ENCODE measurements at regions not wholly inside any gene's neighbourhood (a gene's known extent, or its start where the extent isn't known, plus 50 kb on each side); places are given as distances from the start of the nearest gene placed in this dataset.

GRCh38 chr1:81437649-81438048 lies 363.1 kb upstream of the ADGRL2 start:
- Histone ChIP-seq H3K79me2 (replicated peaks; ENCODE audit: insufficient read depth, low read length) (no peaks in the 10 kb centered on the region), H2AFZ (ENCODE audit: low read depth, low read length) (no peak overlapping the region), H3K9ac (ENCODE audit: low read length) (no peak overlapping the region), H3K27me3 (ENCODE audit: insufficient read depth, low read depth, low read length) (no peaks in the 10 kb centered on the region), H3K27ac (ENCODE audit: low read length) (no peak overlapping the region), H3K4me2 (ENCODE audit: low read length) (no peak overlapping the region), H3K4me3 (ENCODE audit: low read length) (no peak overlapping the region), H4K20me1 (ENCODE audit: insufficient read depth) (no peaks in the 10 kb centered on the region), H3K9me2 (ENCODE audit: insufficient read depth, low read length) (no peaks in the 10 kb centered on the region), H3K36me3 (ENCODE audit: insufficient read depth, low read length) (no peaks in the 10 kb centered on the region), H3K9me3 (ENCODE audit: low read length) (no peaks in the 10 kb centered on the region), H3F3A (ENCODE audit: insufficient read depth, low read length, poor library complexity, severe bottlenecking) (no peaks in the 10 kb centered on the region)
- TF ChIP-seq POLR2AphosphoS5 (IDR thresholded peaks at IDR 0.05): no peak
- no peak for TF ChIP-seq RAD21 (conservative IDR thresholded peaks at IDR 0.05)
- no peak for TF ChIP-seq EP300 (conservative IDR thresholded peaks at IDR 0.05; ENCODE audit: poor library complexity, severe bottlenecking)
- TF ChIP-seq, protein P1, sequence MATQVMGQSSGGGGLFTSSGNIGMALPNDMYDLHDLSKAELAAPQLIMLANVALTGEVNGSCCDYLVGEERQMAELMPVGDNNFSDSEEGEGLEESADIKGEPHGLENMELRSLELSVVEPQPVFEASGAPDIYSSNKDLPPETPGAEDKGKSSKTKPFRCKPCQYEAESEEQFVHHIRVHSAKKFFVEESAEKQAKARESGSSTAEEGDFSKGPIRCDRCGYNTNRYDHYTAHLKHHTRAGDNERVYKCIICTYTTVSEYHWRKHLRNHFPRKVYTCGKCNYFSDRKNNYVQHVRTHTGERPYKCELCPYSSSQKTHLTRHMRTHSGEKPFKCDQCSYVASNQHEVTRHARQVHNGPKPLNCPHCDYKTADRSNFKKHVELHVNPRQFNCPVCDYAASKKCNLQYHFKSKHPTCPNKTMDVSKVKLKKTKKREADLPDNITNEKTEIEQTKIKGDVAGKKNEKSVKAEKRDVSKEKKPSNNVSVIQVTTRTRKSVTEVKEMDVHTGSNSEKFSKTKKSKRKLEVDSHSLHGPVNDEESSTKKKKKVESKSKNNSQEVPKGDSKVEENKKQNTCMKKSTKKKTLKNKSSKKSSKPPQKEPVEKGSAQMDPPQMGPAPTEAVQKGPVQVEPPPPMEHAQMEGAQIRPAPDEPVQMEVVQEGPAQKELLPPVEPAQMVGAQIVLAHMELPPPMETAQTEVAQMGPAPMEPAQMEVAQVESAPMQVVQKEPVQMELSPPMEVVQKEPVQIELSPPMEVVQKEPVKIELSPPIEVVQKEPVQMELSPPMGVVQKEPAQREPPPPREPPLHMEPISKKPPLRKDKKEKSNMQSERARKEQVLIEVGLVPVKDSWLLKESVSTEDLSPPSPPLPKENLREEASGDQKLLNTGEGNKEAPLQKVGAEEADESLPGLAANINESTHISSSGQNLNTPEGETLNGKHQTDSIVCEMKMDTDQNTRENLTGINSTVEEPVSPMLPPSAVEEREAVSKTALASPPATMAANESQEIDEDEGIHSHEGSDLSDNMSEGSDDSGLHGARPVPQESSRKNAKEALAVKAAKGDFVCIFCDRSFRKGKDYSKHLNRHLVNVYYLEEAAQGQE (IDR thresholded peaks at IDR 0.05; ENCODE audit: borderline replicate concordance): no peak
- no peak for TF ChIP-seq TAF1 (IDR thresholded peaks at IDR 0.05; ENCODE audit: low read depth)
- TF ChIP-seq, protein P2, sequence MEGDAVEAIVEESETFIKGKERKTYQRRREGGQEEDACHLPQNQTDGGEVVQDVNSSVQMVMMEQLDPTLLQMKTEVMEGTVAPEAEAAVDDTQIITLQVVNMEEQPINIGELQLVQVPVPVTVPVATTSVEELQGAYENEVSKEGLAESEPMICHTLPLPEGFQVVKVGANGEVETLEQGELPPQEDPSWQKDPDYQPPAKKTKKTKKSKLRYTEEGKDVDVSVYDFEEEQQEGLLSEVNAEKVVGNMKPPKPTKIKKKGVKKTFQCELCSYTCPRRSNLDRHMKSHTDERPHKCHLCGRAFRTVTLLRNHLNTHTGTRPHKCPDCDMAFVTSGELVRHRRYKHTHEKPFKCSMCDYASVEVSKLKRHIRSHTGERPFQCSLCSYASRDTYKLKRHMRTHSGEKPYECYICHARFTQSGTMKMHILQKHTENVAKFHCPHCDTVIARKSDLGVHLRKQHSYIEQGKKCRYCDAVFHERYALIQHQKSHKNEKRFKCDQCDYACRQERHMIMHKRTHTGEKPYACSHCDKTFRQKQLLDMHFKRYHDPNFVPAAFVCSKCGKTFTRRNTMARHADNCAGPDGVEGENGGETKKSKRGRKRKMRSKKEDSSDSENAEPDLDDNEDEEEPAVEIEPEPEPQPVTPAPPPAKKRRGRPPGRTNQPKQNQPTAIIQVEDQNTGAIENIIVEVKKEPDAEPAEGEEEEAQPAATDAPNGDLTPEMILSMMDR (IDR thresholded peaks at IDR 0.05; ENCODE audit: poor library complexity, severe bottlenecking): no peak
- no peak for TF ChIP-seq MXI1 (conservative IDR thresholded peaks at IDR 0.05; ENCODE audit: poor library complexity, severe bottlenecking)
- TF ChIP-seq EZH2 (IDR thresholded peaks at IDR 0.05; ENCODE audit: borderline replicate concordance, insufficient read depth, low read length, poor library complexity, severe bottlenecking): no peak
- TF ChIP-seq SMC3 (conservative IDR thresholded peaks at IDR 0.05; ENCODE audit: poor library complexity): no peak

- Histone ChIP-seq H4K20me1 (ENCODE audit: insufficient read depth) (no peaks in the 10 kb centered on the region), H3K79me2 (replicated peaks; ENCODE audit: insufficient read depth, low read length) (no peaks in the 10 kb centered on the region), H3K9me3 (ENCODE audit: low read length) (no peaks in the 10 kb centered on the region), H2AFZ (ENCODE audit: low read depth, low read length) (no peak overlapping the region), H3K27ac (ENCODE audit: low read length) (no peak overlapping the region), H3K9ac (ENCODE audit: low read length) (no peak overlapping the region), H3F3A (ENCODE audit: insufficient read depth, low read length, poor library complexity, severe bottlenecking) (no peaks in the 10 kb centered on the region), H3K27me3 (ENCODE audit: insufficient read depth, low read depth, low read length) (no peaks in the 10 kb centered on the region), H3K9me2 (ENCODE audit: insufficient read depth, low read length) (no peaks in the 10 kb centered on the region), H3K4me2 (ENCODE audit: low read length) (no peak overlapping the region), H3K36me3 (ENCODE audit: insufficient read depth, low read length) (no peaks in the 10 kb centered on the region), H3K4me3 (ENCODE audit: low read length) (no peak overlapping the region)
- TF ChIP-seq EP300 (conservative IDR thresholded peaks at IDR 0.05; ENCODE audit: poor library complexity, severe bottlenecking) (no peak), RAD21 (conservative IDR thresholded peaks at IDR 0.05) (no peak), MXI1 (conservative IDR thresholded peaks at IDR 0.05; ENCODE audit: poor library complexity, severe bottlenecking) (no peak), TAF1 (IDR thresholded peaks at IDR 0.05; ENCODE audit: low read depth) (no peak), POLR2AphosphoS5 (IDR thresholded peaks at IDR 0.05) (no peak), SMC3 (conservative IDR thresholded peaks at IDR 0.05; ENCODE audit: poor library complexity) (no peak), EZH2 (IDR thresholded peaks at IDR 0.05; ENCODE audit: borderline replicate concordance, insufficient read depth, low read length, poor library complexity, severe bottlenecking) (no peak)
- TF ChIP-seq, protein P1 (IDR thresholded peaks at IDR 0.05; ENCODE audit: borderline replicate concordance): no peak
- TF ChIP-seq, protein P2 (IDR thresholded peaks at IDR 0.05; ENCODE audit: poor library complexity, severe bottlenecking): no peak
These were observed 363.5 kb upstream of the ADGRL2 start for GRCh38 chr1:81437213-81437612.

Data from neural cell (in vitro differentiated cells).